Hepatocyte (in vitro differentiated cells): ENCODE measurements at regions not wholly inside any gene's neighbourhood (a gene's known extent, or its start where the extent isn't known, plus 50 kb on each side); places are given as distances from the start of the nearest gene placed in this dataset.

Experiments
- CTCF ChIP-seq: fragments of 200-600 bp; sonication (generic); IDR thresholded peaks from 2 replicates; pipeline ENCODE4 v1.5.1; 2016; ENCODE audit warnings: antibody characterized with exemption, mild to moderate bottlenecking; ENCODE audit not compliant: poor library complexity
- EZH2 ChIP-seq: fragments of 200-600 bp; sonication (generic); IDR thresholded peaks from 2 replicates; pipeline ENCODE4 v1.6.1; 2016; ENCODE audit warnings: antibody characterized with exemption, mild to moderate bottlenecking, borderline replicate concordance
- EZH2phosphoT487 ChIP-seq: fragments of 200-600 bp; sonication (generic); IDR thresholded peaks from one replicate; pipeline ENCODE4 v1.6.1; 2018; ENCODE audit warnings: antibody characterized with exemption, mild to moderate bottlenecking, low read depth, moderate library complexity; ENCODE audit not compliant: unreplicated experiment, severe bottlenecking

DNA sequence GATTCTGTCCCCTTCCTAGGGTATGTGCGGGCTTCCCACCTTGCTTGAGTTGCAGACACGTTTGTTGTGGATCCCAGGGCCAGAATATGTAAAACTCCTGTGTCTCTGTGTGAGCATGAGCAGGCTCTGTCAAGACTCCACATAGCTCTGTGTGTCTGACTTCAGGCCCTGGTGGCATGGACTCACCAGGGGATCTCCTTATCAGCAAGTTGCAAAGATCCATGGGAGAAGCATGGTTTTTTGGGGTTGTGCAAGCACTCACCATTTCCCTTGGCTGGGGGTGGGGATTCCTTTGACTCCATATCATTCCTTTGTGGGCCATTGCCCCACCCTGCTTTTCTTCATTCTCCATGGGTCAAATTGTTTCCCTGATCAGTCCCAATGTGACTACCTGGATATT, 205.6 kb downstream of the TUSC1 start:
- TF ChIP-seq CTCF (no peak), EZH2 (no peak), EZH2phosphoT487 (no peak)
